H9 (cell line): ENCODE measurements at regions not wholly inside any gene's neighbourhood (a gene's known extent, or its start where the extent isn't known, plus 50 kb on each side); places are given as distances from the start of the nearest gene placed in this dataset.

Source experiments
- DNase-seq: peaks from one replicate; pipeline ENCODE4 v3.0.0-alpha.2; 2017
- H2AFZ ChIP-seq: one replicate; pipeline ENCODE4 v1.6.1; 2013; ENCODE audit warnings: mild to moderate bottlenecking, low read length, control low read depth, moderate library complexity
- H2AK5ac ChIP-seq: 2 replicates; pipeline ENCODE4 v1.6.1; 2013; ENCODE audit warnings: low read length, control low read depth, mixed read lengths; ENCODE audit not compliant: insufficient read length
- H2BK120ac ChIP-seq: one replicate; pipeline ENCODE4 v1.6.1; 2013; ENCODE audit warnings: low read depth, mild to moderate bottlenecking, low read length, control low read depth, inconsistent platforms; ENCODE audit not compliant: poor library complexity, severe bottlenecking
- H2BK12ac ChIP-seq: 2 replicates; pipeline ENCODE4 v1.6.1; 2013; ENCODE audit warnings: low read length, control low read depth, mixed read lengths, low read depth; ENCODE audit not compliant: insufficient read length
- H2BK15ac ChIP-seq: 2 replicates; pipeline ENCODE4 v1.6.1; 2013; ENCODE audit warnings: low read depth, low read length, control low read depth
- H2BK20ac ChIP-seq: one replicate; pipeline ENCODE4 v1.6.1; 2013; ENCODE audit warnings: low read depth, mild to moderate bottlenecking, low read length, control low read depth, inconsistent platforms; ENCODE audit not compliant: poor library complexity, severe bottlenecking
- H2BK5ac ChIP-seq: 2 replicates; pipeline ENCODE4 v1.6.1; 2013; ENCODE audit warnings: low read length, control low read depth, mixed read lengths; ENCODE audit not compliant: insufficient read length
- H3K14ac ChIP-seq: 2 replicates; pipeline ENCODE4 v1.6.1; 2013; ENCODE audit warnings: low read length, control low read depth; ENCODE audit not compliant: insufficient read depth
- H3K18ac ChIP-seq: 2 replicates; pipeline ENCODE4 v1.6.1; 2013; ENCODE audit warnings: low read depth, mild to moderate bottlenecking, mixed read lengths, low read length, control low read depth; ENCODE audit not compliant: insufficient read length
- H3K23ac ChIP-seq: 2 replicates; pipeline ENCODE4 v1.6.1; 2013; ENCODE audit warnings: low read length, control low read depth, mixed read lengths, low read depth; ENCODE audit not compliant: insufficient read length
- H3K23me2 ChIP-seq: 2 replicates; pipeline ENCODE4 v1.6.1; 2013; ENCODE audit warnings: low read depth, mild to moderate bottlenecking, mixed read lengths, low read length, control low read depth; ENCODE audit not compliant: insufficient read length, poor library complexity, severe bottlenecking
- H3K27ac ChIP-seq: 2 replicates; pipeline ENCODE4 v1.5.1; 2013; ENCODE audit warnings: low read length, control low read depth, mixed read lengths, low read depth; ENCODE audit not compliant: insufficient read length
- H3K27me3 ChIP-seq: 2 replicates; pipeline ENCODE4 v1.6.1; 2013; ENCODE audit warnings: low read length, control low read depth, inconsistent platforms; ENCODE audit not compliant: insufficient read depth
- H3K4ac ChIP-seq: 2 replicates; pipeline ENCODE4 v1.6.1; 2013; ENCODE audit warnings: low read depth, mild to moderate bottlenecking, control low read depth, inconsistent platforms, low read length, moderate library complexity
- H3K4me1 ChIP-seq: 2 replicates; pipeline ENCODE4 v1.6.1; 2013; ENCODE audit warnings: low read length, control low read depth, inconsistent platforms; ENCODE audit not compliant: insufficient read depth
- H3K4me2 ChIP-seq: 2 replicates; pipeline ENCODE4 v1.6.1; 2013; ENCODE audit warnings: low read length, control low read depth, mixed read lengths; ENCODE audit not compliant: insufficient read length, insufficient read depth
- H3K56ac ChIP-seq: 2 replicates; pipeline ENCODE4 v1.6.1; 2013; ENCODE audit warnings: low read depth, mild to moderate bottlenecking, mixed read lengths, low read length, control low read depth; ENCODE audit not compliant: insufficient read length
- H3K79me1 ChIP-seq: 2 replicates; pipeline ENCODE4 v1.6.1; 2013; ENCODE audit warnings: low read depth, mild to moderate bottlenecking, moderate library complexity, low read length, control low read depth, inconsistent platforms; ENCODE audit not compliant: insufficient read depth, poor library complexity, severe bottlenecking
- H3K79me2 ChIP-seq: 2 replicates; pipeline ENCODE4 v1.6.1; 2013; ENCODE audit warnings: low read length, control low read depth, inconsistent platforms; ENCODE audit not compliant: insufficient read depth
- H3K9ac ChIP-seq: 2 replicates; pipeline ENCODE4 v1.6.1; 2013; ENCODE audit warnings: low read length, control low read depth, mixed read lengths; ENCODE audit not compliant: insufficient read length; ENCODE audit errors: extremely low read depth
- H3K9me3 ChIP-seq: one replicate; pipeline ENCODE4 v1.6.1; 2013; ENCODE audit warnings: low read depth, low read length, inconsistent platforms; ENCODE audit not compliant: control insufficient read depth
- H3T11ph ChIP-seq: one replicate; pipeline ENCODE4 v1.6.1; 2013; ENCODE audit warnings: mild to moderate bottlenecking, low read length, control low read depth, inconsistent platforms
- H4K20me1 ChIP-seq: one replicate; pipeline ENCODE4 v1.6.1; 2013; ENCODE audit not compliant: control insufficient read depth, insufficient read length, insufficient read depth
- H4K5ac ChIP-seq: 2 replicates; pipeline ENCODE4 v1.6.1; 2013; ENCODE audit warnings: low read depth, mild to moderate bottlenecking, mixed read lengths, low read length, control low read depth; ENCODE audit not compliant: insufficient read length
- H4K8ac ChIP-seq: replicated peaks from 2 replicates; pipeline ENCODE4 v1.6.1; 2013; ENCODE audit warnings: low read length, control low read depth, mixed read lengths, low read depth; ENCODE audit not compliant: insufficient read length
- H4K91ac ChIP-seq: 2 replicates; pipeline ENCODE4 v1.6.1; 2013; ENCODE audit warnings: low read depth, mild to moderate bottlenecking, moderate library complexity, mixed read lengths, low read length, control low read depth; ENCODE audit not compliant: insufficient read length
- H3K27ac Mint-ChIP-seq, 3 experiments: 2 replicates in 2 of 3; 3 replicates in 1 of 3; pipeline ENCODE4 v1.8.0; 2020 to 2021; ENCODE audit warnings: mixed read lengths in 3 of 3, mild to moderate bottlenecking in 1 of 3, moderate library complexity in 1 of 3
- H3K27me3 Mint-ChIP-seq: 2 replicates; pipeline ENCODE4 v1.8.0; 2021; ENCODE audit warnings: low read depth, mild to moderate bottlenecking, moderate library complexity, mixed read lengths
- H3K36me3 Mint-ChIP-seq, 3 experiments: 2 replicates in 2 of 3; 3 replicates in 1 of 3; pipeline ENCODE4 v1.8.0; 2020 to 2021; ENCODE audit warnings: low read depth in 3 of 3, mixed read lengths in 3 of 3; ENCODE audit not compliant: insufficient read depth in 1 of 3
- H3K4me1 Mint-ChIP-seq, 2 experiments: 2 replicates each; pipeline ENCODE4 v1.8.0; 2020; ENCODE audit warnings: mixed read lengths in 2 of 2
- H3K4me3 Mint-ChIP-seq, 2 experiments: 2 replicates in 1 of 2; 3 replicates in 1 of 2; pipeline ENCODE4 v1.8.0; 2020 to 2021; ENCODE audit warnings: mild to moderate bottlenecking in 2 of 2, mixed read lengths in 2 of 2, moderate library complexity in 1 of 2
- H3K9me3 Mint-ChIP-seq, 2 experiments: 2 replicates in 1 of 2; 3 replicates in 1 of 2; pipeline ENCODE4 v1.8.0; 2020; ENCODE audit warnings: mild to moderate bottlenecking in 2 of 2, mixed read lengths in 2 of 2, moderate library complexity in 1 of 2
- CTCF ChIP-seq: fragments of 200-600 bp; sonication (generic); conservative IDR thresholded peaks from 3 replicates; pipeline ENCODE4 v1.8.0; 2021; ENCODE audit warnings: antibody characterized with exemption, mild to moderate bottlenecking
- WGBS: extraction: QIAGEN DNeasy Blood & Tissue Kit; methylation state at CpG from one replicate; pipeline ENCODE4 v1.1.7; 2013; ENCODE audit warnings: missing lambda C conversion rate, low lambda C conversion rate, mixed read lengths; ENCODE audit not compliant: insufficient read length; ENCODE audit errors: extremely low coverage; 5-methylcytosine and 5-hydroxymethylcytosine counted together

DNA sequence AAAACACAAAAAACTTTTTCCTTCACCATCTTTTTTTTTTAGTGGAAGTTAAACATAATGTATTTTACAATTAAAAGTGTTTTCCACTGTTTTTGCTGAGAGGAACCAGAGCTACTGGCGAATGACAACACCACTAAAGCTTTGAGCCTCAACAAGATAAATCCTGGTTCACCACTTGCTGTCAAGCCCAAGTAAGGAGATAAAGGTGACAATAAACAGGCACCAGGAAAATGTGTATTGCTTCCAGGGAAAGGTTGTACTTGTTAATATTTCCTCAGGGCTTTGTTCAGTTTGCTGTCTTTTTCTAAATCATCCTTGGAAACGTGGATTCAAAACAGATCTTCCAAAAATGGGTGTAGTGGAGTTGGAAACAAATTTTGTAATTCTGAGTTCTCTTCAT lies 109.9 kb upstream of the ANKRD30A start:
- H3K18ac ChIP-seq: no peak overlapping the region
- H3K79me1 ChIP-seq: no peaks in the 10 kb centered on the region
- H4K5ac ChIP-seq: no peak overlapping the region
- Mint-ChIP-seq H3K27ac (no peak overlapping the region), H3K4me3 (no peak overlapping the region), H3K4me1 (no peaks in the 10 kb centered on the region), H3K27me3 (no peaks in the 10 kb centered on the region), H3K9me3 (peaks cover 90 to 95% of the 10 kb centered on the region in 2 experiments), H3K36me3 (peaks cover 3 to 23% (median 4%) of the 10 kb centered on the region in 3 experiments; a peak in 6 of 7 replicates)
- H2BK120ac ChIP-seq: no peak overlapping the region
- no peaks in the 10 kb centered on the region for H3K79me2 ChIP-seq
- no peak overlapping the region for H3K9ac ChIP-seq
- H2BK5ac ChIP-seq: no peak overlapping the region
- H4K20me1 ChIP-seq: no peaks in the 10 kb centered on the region
- no peak overlapping the region for H3K27ac ChIP-seq
- H2BK15ac ChIP-seq: no peak overlapping the region
- DNase-seq: no peak
- H3K23ac ChIP-seq: no peak overlapping the region
- no peak overlapping the region for H4K91ac ChIP-seq
- no peak overlapping the region for H2BK12ac ChIP-seq
- no peak overlapping the region for H2AFZ ChIP-seq
- TF ChIP-seq CTCF: no peak
- H3K14ac ChIP-seq: no peak overlapping the region
- H3K4me2 ChIP-seq: no peak overlapping the region
- peaks cover 54% of the 10 kb centered on the region for H3K9me3 ChIP-seq
- H4K8ac ChIP-seq: no peak overlapping the region
- no peak overlapping the region for H3K4ac ChIP-seq
- no peak overlapping the region for H3T11ph ChIP-seq
- no peak overlapping the region for H2BK20ac ChIP-seq
- no CpG with 5 or more reads among the region's 2 CpGs for WGBS
- no peaks in the 10 kb centered on the region for H3K23me2 ChIP-seq
- H2AK5ac ChIP-seq: no peak overlapping the region
- no peaks in the 10 kb centered on the region for H3K27me3 ChIP-seq
- no peaks in the 10 kb centered on the region for H3K4me1 ChIP-seq
- H3K56ac ChIP-seq: no peak overlapping the region
